ENCODE measurements at regions not wholly inside any gene's neighbourhood (a gene's known extent, or its start where the extent isn't known, plus 50 kb on each side); places are given as distances from the start of the nearest gene placed in this dataset.
A peak's percentile ranks its signal among the peaks of the same experiment; 100 is the strongest.

DNA sequence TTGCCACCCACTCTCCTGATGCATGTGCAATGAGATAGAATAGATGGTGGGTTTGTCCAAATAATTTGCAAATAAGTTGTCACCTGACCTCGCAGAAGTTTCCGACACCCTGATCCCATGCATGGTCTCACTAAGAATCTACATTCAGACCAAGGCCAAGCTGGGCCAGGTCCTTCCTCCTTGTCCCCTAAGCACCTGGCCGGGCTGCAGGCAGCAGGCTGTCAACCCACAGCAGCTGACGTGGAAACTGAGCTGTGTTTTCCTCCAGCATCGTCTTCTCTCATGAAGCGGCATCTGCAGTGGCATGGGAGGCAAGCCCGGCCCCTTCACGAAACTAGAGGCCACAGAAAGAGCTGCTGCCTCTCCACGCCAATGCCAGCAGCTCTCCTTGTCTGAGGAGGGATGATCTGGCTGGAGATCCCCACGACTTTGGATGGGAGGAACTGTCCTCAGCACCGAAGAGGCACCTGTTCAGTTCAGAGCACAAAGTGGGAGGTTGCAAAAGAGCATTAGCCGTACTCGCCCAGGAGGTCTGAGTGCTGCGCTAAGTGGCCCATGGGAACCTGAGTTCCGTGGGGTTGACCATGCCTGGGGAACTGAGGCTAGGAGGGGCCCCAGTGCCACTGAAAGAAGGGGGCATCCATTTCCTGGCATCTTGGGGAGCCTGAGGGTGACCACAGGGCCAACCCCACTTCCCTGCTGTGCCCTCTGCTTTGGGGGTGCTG is 110.5 kb upstream of the INSIG1 start:
- Histone ChIP-seq H3K36me3 (no peaks in the 10 kb centered on the region), H3K4me1 (peaks cover 0 to 8% (median 8%) of the 10 kb centered on the region in 4 donors), H3K27ac (replicated peaks in 1 of 4) (no peak overlapping the region), H3K27me3 (peaks cover 0 to 33% (median 0%) of the 10 kb centered on the region in 4 donors), H3K9me3 (peaks cover 0 to 47% (median 27%) of the 10 kb centered on the region in 4 donors), H3K4me3 (no peak overlapping the region)
- TF ChIP-seq EP300 (IDR thresholded peaks at IDR 0.05) (no peak), POLR2A (IDR thresholded peaks at IDR 0.05; ENCODE audit: low read depth) (no peak)
- DNase-seq (ENCODE audit: extremely low spot score), result no peak
- 80% methylated on average over 15 of the region's 15 CpGs for whole genome bisulfite sequencing
- intact Hi-C loops (cut with DNase I), result no loop called here

DNA sequence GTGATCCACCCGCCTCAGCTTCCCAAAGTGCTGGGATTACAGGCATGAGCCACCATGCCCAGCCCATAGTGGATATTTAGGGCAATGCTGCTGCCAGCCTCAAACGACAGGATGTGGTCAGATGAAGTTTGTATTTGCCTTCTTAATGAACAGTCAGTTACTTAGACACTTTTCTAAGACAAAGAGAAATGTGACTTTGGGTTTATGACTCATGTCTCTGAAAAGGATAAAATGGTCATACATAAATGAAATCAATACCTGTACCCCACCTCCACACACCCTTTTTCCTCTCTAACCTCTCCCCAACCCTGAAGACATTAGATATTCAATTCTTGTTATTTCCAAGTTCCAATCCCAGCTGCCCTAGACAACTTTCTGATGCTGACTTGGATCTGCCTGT is 109.3 kb upstream of the INSIG1 start:
- intact Hi-C loops (cut with DNase I), result no loop called here
- Histone ChIP-seq H3K4me3 (no peak overlapping the region), H3K27me3 (peaks cover 0 to 44% (median 0%) of the 10 kb centered on the region in 4 donors), H3K4me1 (peaks cover 0 to 8% (median 8%) of the 10 kb centered on the region in 4 donors), H3K9me3 (peaks cover 0 to 42% (median 27%) of the 10 kb centered on the region in 4 donors), H3K36me3 (no peaks in the 10 kb centered on the region), H3K27ac (replicated peaks in 1 of 4) (no peak overlapping the region)
- TF ChIP-seq POLR2AphosphoS5 (IDR thresholded peaks at IDR 0.05) (no peak), POLR2A (IDR thresholded peaks at IDR 0.05; ENCODE audit: low read depth) (no peak), EP300 (IDR thresholded peaks at IDR 0.05) (no peak)
- TF ChIP-seq, protein P1, sequence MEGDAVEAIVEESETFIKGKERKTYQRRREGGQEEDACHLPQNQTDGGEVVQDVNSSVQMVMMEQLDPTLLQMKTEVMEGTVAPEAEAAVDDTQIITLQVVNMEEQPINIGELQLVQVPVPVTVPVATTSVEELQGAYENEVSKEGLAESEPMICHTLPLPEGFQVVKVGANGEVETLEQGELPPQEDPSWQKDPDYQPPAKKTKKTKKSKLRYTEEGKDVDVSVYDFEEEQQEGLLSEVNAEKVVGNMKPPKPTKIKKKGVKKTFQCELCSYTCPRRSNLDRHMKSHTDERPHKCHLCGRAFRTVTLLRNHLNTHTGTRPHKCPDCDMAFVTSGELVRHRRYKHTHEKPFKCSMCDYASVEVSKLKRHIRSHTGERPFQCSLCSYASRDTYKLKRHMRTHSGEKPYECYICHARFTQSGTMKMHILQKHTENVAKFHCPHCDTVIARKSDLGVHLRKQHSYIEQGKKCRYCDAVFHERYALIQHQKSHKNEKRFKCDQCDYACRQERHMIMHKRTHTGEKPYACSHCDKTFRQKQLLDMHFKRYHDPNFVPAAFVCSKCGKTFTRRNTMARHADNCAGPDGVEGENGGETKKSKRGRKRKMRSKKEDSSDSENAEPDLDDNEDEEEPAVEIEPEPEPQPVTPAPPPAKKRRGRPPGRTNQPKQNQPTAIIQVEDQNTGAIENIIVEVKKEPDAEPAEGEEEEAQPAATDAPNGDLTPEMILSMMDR (IDR thresholded peaks at IDR 0.05), result no peak
- WGBS, result 84% methylated on average over 2 of the region's 2 CpGs
- no peak for DNase-seq (ENCODE audit: extremely low spot score)

DNA sequence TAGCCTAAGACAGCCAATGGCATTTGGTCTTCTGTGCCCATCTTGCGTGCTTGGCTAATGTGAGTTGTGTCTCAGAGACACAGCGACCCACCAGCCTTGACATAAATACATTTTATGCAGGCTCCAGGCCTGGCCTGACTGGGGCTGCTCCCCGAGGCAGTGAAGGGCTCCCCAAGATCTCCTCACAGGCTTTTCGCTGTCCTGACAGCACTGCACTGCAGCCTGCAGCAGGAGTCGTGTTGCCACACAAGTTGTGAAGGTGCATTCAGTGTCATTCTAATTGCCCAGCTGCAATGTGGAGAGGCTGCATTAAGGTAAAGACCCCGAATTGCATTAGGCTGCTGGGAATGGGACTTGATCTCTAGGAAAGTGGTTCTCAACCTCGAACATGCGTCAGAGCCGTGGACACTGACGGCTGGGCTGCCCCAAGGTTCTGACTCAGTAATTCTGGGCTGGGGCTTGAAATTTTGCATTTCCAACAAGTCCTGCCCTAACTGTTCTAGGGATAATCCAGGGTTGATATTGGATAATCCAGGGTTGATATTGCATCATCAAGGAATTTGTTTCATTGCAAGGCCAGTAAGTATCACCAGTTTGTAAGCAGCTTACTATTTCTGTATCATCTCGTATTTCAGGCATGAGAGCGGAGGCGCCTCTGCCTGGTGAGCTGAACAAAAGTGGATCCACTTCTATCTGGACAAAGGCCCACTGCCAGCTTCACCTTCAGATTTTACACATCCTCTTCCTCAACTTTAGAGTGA is 108.7 kb upstream of the INSIG1 start:
- intact Hi-C loops (cut with DNase I), result no loop called here
- H3K27ac ChIP-seq (replicated peaks in 1 of 4), result no peak overlapping the region
- H3K27me3 ChIP-seq, result peaks cover 0 to 41% (median 0%) of the 10 kb centered on the region in 4 donors
- no peak for DNase-seq (ENCODE audit: extremely low spot score)
- 85% methylated on average over 8 of the region's 13 CpGs for WGBS
- TF ChIP-seq, protein P1 (IDR thresholded peaks at IDR 0.05), result no peak
- TF ChIP-seq EP300 (IDR thresholded peaks at IDR 0.05), result no peak
- TF ChIP-seq POLR2A (IDR thresholded peaks at IDR 0.05; ENCODE audit: low read depth), result no peak
- TF ChIP-seq POLR2AphosphoS5 (IDR thresholded peaks at IDR 0.05), result no peak
- H3K4me1 ChIP-seq, result peaks cover 0 to 8% (median 8%) of the 10 kb centered on the region in 4 donors
- H3K9me3 ChIP-seq, result peaks cover 0 to 35% (median 26%) of the 10 kb centered on the region in 4 donors
- no peak overlapping the region for H3K4me3 ChIP-seq
- H3K36me3 ChIP-seq, result no peaks in the 10 kb centered on the region

DNA sequence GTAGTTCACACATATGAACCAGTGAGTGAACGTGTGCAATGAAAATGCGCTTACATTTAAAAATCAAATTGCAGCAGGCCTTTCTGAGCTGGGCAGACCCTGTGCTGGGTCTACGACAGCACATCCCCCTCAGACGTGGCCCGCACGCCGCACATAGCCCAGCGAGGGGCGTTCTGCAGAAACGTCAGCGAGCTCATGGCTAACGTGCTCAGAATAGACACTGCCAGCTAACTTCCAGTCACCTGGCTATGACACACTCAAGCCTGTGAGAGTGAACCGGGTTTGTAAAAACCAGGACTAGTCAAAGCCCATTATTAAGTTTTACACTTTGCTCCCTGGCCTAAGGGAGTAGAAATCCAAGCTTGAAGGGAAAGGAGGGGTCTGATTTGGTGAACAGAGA is 108.1 kb upstream of the INSIG1 start:
- peaks cover 0 to 8% (median 8%) of the 10 kb centered on the region in 4 donors for H3K4me1 ChIP-seq
- H3K4me3 ChIP-seq, result no peak overlapping the region
- no peaks in the 10 kb centered on the region for H3K36me3 ChIP-seq
- WGBS, result 71% methylated on average over 13 of the region's 13 CpGs
- TF ChIP-seq EP300 (IDR thresholded peaks at IDR 0.05), result no peak
- TF ChIP-seq, protein P1 (IDR thresholded peaks at IDR 0.05), result no peak
- no peak for TF ChIP-seq POLR2A (IDR thresholded peaks at IDR 0.05; ENCODE audit: low read depth)
- TF ChIP-seq POLR2AphosphoS5 (IDR thresholded peaks at IDR 0.05), result no peak
- peaks cover 0 to 46% (median 0%) of the 10 kb centered on the region in 4 donors for H3K27me3 ChIP-seq
- no peak for DNase-seq (ENCODE audit: extremely low spot score)
- H3K9me3 ChIP-seq, result peaks cover 0 to 30% (median 22%) of the 10 kb centered on the region in 4 donors
- no peak overlapping the region for H3K27ac ChIP-seq (replicated peaks in 1 of 4)
- intact Hi-C loops (cut with DNase I), result no loop called here

DNA sequence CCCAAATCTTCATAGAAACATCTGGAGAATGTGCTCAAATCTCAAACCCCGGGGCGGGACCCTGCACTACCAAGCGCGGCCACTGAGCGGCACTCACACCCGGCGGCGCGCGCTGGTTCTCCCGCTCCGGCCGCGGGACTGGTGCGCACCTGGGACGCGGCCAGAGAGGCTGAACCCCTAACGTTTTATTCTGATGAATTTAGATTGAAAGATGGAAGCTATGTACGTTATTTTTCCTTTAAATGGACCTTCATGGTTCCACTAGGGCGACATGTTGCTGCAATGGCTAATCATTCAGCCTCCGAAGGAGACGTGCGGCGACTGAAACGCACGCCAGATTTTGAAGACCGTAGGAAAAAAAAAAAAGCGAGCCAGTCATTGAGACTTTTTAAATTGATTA is 107.0 kb upstream of the INSIG1 start:
- TF ChIP-seq, protein P1 (IDR thresholded peaks at IDR 0.05), result peak; percentile 82 to 90 (median 86)
- no peak for TF ChIP-seq POLR2AphosphoS5 (IDR thresholded peaks at IDR 0.05)
- Histone ChIP-seq H3K27me3 (peaks cover 0 to 50% (median 0%) of the 10 kb centered on the region in 4 donors), H3K4me3 (peak overlapping the region in 1 of 4 donors; percentile 12), H3K4me1 (peaks cover 0 to 8% (median 8%) of the 10 kb centered on the region in 4 donors), H3K36me3 (no peaks in the 10 kb centered on the region), H3K9me3 (peaks cover 0 to 25% (median 14%) of the 10 kb centered on the region in 4 donors), H3K27ac (replicated peaks in 1 of 4) (no peak overlapping the region)
- 22% methylated on average over 18 of the region's 28 CpGs for WGBS
- DNase-seq (ENCODE audit: extremely low spot score), result no peak
- intact Hi-C loops (cut with DNase I), result loop anchor here (1.0 kb wide), 1 partner anchor 155 kb away; no protein-coding TSS in a partner anchor
